HepG2 (cell line): ENCODE measurements at regions not wholly inside any gene's neighbourhood (a gene's known extent, or its start where the extent isn't known, plus 50 kb on each side); places are given as distances from the start of the nearest gene placed in this dataset.

Source experiments
- ATAC-seq: fragments of 200-7000 bp; cut with Tn5 transposase; 3 replicates; pipeline ENCODE4 v1.9.1; 2020; ENCODE audit warnings: mild to moderate bottlenecking, moderate library complexity
- BruUV-seq: library from RNA; stranded (reverse); fragments of 400-500 nt; replicated peaks from 2 replicates; lab custom pipeline; 2021; lab: Mats Ljungman, UMichigan
- CTCF ChIA-PET: fragments of 300-600 bp; formaldehyde crosslinking; extraction: SDS; loops from one replicate; lab custom pipeline; 2021; ENCODE audit warnings: low total read pairs, inconsistent platforms, low intra/inter-chr PET ratio; lab: Yijun Ruan, JAX
- POLR2A ChIA-PET: fragments of 350-600 bp; sonication (Branson Sonifier 250); formaldehyde crosslinking; loops from one replicate; lab custom pipeline; 2020; ENCODE audit warnings: antibody characterized with exemption, inconsistent platforms; lab: Yijun Ruan, JAX
- DNase-seq: peaks from one replicate; pipeline ENCODE4 v3.0.0-alpha.2; 2015; ENCODE audit warnings: low spot score
- FAIRE-seq: peaks from 3 replicates; lab custom pipeline; 2011; peaks lifted over from hg19 to GRCh38; lab: Jason Lieb, UNC
- H2AFZ ChIP-seq: one replicate; pipeline ENCODE4 v1.6.1; 2011; ENCODE audit warnings: low read length, inconsistent platforms
- H3K27ac ChIP-seq: fragments of 300-600 bp; 3 replicates; pipeline ENCODE4 v1.8.0; 2011; ENCODE audit warnings: mixed run types, mild to moderate bottlenecking, mixed read lengths, low read length, inconsistent platforms; ENCODE audit not compliant: insufficient read depth; ENCODE audit errors: extremely low read length
- H3K27me3 ChIP-seq, 2 experiments: fragments of 200-600 bp in 1 of 2; 2 replicates in 1 of 2; 3 replicates in 1 of 2; pipeline versions ENCODE4 v1.6.0 to v1.8.0; 2011; ENCODE audit warnings: low read length in 2 of 2, mild to moderate bottlenecking in 2 of 2, moderate library complexity in 2 of 2, inconsistent platforms in 1 of 2; ENCODE audit not compliant: insufficient read depth in 2 of 2, control insufficient read depth in 1 of 2
- H3K36me3 ChIP-seq, 2 experiments: fragments of 200-600 bp in 1 of 2; replicated peaks in 1 of 2; 2 replicates in 1 of 2; 3 replicates in 1 of 2; pipeline versions ENCODE4 v1.5.1 to v1.8.0; 2011; ENCODE audit warnings: low read length in 2 of 2, inconsistent platforms in 1 of 2; ENCODE audit not compliant: insufficient read depth in 2 of 2, control insufficient read depth in 1 of 2
- H3K4me1 ChIP-seq: 2 replicates; pipeline ENCODE4 v1.5.1; 2012; ENCODE audit warnings: low read length, inconsistent platforms; ENCODE audit not compliant: insufficient read depth
- H3K4me2 ChIP-seq: 2 replicates; pipeline ENCODE4 v1.6.0; 2011; ENCODE audit warnings: low read depth, low read length, inconsistent platforms
- H3K4me3 ChIP-seq, 3 experiments: fragments of 200-600 bp in 1 of 3; sonication (generic), shearing (Covaris generic) in 1 of 3; replicated peaks in 1 of 3; 2 replicates each; pipeline ENCODE4 v1.5.1; 2011 to 2016; ENCODE audit warnings: low read length in 3 of 3, inconsistent platforms in 2 of 3, low read depth in 2 of 3, mild to moderate bottlenecking in 2 of 3, control low read depth in 1 of 3, mixed read lengths in 1 of 3; ENCODE audit not compliant: insufficient read depth in 1 of 3
- H3K79me2 ChIP-seq: one replicate; pipeline ENCODE4 v1.6.1; 2011; ENCODE audit warnings: low read length, inconsistent platforms; ENCODE audit not compliant: insufficient read depth
- H3K9ac ChIP-seq: 2 replicates; pipeline ENCODE4 v1.6.0; 2011; ENCODE audit warnings: mild to moderate bottlenecking, low read depth, low read length, inconsistent platforms; ENCODE audit not compliant: insufficient read depth
- H3K9me3 ChIP-seq: 2 replicates; pipeline ENCODE4 v1.5.1; 2012; ENCODE audit warnings: mild to moderate bottlenecking, low read length
- H4K20me1 ChIP-seq: 2 replicates; pipeline ENCODE4 v1.6.0; 2011; ENCODE audit warnings: inconsistent platforms, mild to moderate bottlenecking, low read length, moderate library complexity; ENCODE audit not compliant: insufficient read depth
- JUN ChIP-seq: sonication (generic); formaldehyde crosslinking; IDR thresholded peaks from 2 replicates; pipeline ENCODE4 v1.4.0; 2020; ENCODE audit warnings: mild to moderate bottlenecking, missing genetic modification reagents
- MAFF ChIP-seq: IDR thresholded peaks from 2 replicates; pipeline ENCODE4 v1.6.1; 2011; ENCODE audit warnings: low read depth, low read length, improper control_type of control experiment
- MAFK ChIP-seq, 2 experiments: IDR thresholded peaks in 1 of 2; conservative IDR thresholded peaks in 1 of 2; 2 replicates each; pipeline ENCODE4 v1.6.1; 2011; ENCODE audit warnings: improper control_type of control experiment in 2 of 2, low read length in 2 of 2
- STAT5B ChIP-seq: sonication (generic); formaldehyde crosslinking; IDR thresholded peaks from 2 replicates; pipeline ENCODE4 v1.4.0; 2020; ENCODE audit warnings: missing genetic modification reagents
- ZNF318 ChIP-seq: sonication (generic); formaldehyde crosslinking; IDR thresholded peaks from 2 replicates; pipeline ENCODE4 v1.4.0; 2020; ENCODE audit warnings: mild to moderate bottlenecking, missing genetic modification reagents
- WGBS: methylation state at CpG from one replicate; pipeline ENCODE4 v1.1.6; 2017; ENCODE audit warnings: low lambda C conversion rate; 5-methylcytosine and 5-hydroxymethylcytosine counted together
- in situ Hi-C: cut with HindIII; loops from 2 replicates; pipeline ENCODE4 v1.10.0; 2017; ENCODE audit warnings: low pct_unique_long_range_greater_than_20kb; ENCODE audit not compliant: extremely low pct_ligation_motif_present
- intact Hi-C: fragments of 100-400 bp; cut with micrococcal nuclease; formaldehyde crosslinking; loops from one replicate; pipeline ENCODE4 v1.10.0; 2022; ENCODE audit not compliant: unreplicated experiment
- TF ChIP-seq, protein P1 (sequence below): sonication (generic); formaldehyde crosslinking; IDR thresholded peaks from 2 replicates; pipeline ENCODE4 v1.5.0; 2020; ENCODE audit warnings: mild to moderate bottlenecking, missing genetic modification reagents

DNA sequence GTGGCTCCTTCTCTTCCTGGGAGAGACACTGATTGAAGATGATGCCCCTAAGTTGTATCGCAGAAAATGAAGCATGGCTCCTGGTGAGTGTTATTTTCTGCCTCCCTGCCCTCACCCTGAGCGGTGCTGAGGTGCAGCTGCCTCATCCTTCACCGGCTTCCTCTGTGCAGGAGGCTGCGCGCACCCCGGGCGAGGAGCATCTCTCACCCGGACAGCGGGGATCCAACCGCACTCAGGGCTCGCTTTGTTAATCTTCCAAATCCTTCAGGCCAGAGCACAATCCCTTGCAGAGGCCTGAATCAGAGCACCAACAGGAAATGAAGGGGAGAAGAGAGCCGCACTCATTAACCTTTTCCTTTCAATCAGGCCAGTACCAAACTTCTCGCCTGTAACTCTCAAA lies 910.3 kb downstream of the CCSER2 start (continued):
- TF ChIP-seq ZNF318 (CRISPR knock-in tag) = no peak

DNA sequence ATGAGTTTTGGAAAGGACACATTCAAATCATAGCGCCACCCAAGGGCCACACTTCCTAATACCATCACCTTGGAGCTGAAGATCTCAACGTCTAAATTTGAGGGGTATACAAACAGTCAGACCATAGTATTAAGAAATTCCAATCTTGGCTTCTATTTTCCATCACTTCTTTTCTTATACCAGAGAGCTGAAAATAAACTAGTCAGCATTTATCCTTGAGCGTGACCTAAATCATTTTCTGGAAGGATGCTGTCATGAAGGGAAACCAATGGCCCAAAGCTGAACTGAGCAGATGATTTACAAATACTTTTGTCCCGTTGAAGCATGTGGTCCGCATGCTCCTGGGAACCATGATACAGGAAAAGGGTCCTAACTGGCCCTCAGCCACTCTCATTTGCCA lies 921.9 kb downstream of the CCSER2 start:
- no peak overlapping the region for H3K4me3 ChIP-seq
- H3K27me3 ChIP-seq = no peaks in the 10 kb centered on the region
- FAIRE-seq (no peak), DNase-seq (no peak), ATAC-seq (no peak)
- no peaks in the 10 kb centered on the region for H3K79me2 ChIP-seq
- no peak overlapping the region for H3K4me2 ChIP-seq
- TF ChIP-seq, protein P1, sequence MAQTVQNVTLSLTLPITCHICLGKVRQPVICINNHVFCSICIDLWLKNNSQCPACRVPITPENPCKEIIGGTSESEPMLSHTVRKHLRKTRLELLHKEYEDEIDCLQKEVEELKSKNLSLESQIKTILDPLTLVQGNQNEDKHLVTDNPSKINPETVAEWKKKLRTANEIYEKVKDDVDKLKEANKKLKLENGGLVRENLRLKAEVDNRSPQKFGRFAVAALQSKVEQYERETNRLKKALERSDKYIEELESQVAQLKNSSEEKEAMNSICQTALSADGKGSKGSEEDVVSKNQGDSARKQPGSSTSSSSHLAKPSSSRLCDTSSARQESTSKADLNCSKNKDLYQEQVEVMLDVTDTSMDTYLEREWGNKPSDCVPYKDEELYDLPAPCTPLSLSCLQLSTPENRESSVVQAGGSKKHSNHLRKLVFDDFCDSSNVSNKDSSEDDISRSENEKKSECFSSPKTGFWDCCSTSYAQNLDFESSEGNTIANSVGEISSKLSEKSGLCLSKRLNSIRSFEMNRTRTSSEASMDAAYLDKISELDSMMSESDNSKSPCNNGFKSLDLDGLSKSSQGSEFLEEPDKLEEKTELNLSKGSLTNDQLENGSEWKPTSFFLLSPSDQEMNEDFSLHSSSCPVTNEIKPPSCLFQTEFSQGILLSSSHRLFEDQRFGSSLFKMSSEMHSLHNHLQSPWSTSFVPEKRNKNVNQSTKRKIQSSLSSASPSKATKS (CRISPR knock-in tag) = no peak
- TF ChIP-seq JUN (CRISPR knock-in tag) = no peak
- TF ChIP-seq MAFK (conservative IDR thresholded peaks at IDR 0.05 in 1 of 2, IDR thresholded peaks at IDR 0.05 in 1 of 2; ENCODE audit: low read length in 2 of 2) = peak; percentile 76 to 79
- no peak for TF ChIP-seq STAT5B (CRISPR knock-in tag)
- TF ChIP-seq MAFF = peak; percentile 55
- H4K20me1 ChIP-seq = no peaks in the 10 kb centered on the region
- no peak overlapping the region for H3K27ac ChIP-seq
- BruUV-seq = no TSS peak
- CTCF ChIA-PET = no interaction called here
- POLR2A ChIA-PET = no interaction called here
- H3K9ac ChIP-seq = no peak overlapping the region
- no peaks in the 10 kb centered on the region for H3K4me1 ChIP-seq
- WGBS = 5% methylated on average over 5 of the region's 5 CpGs
- no peak overlapping the region for H2AFZ ChIP-seq
- no peaks in the 10 kb centered on the region for H3K9me3 ChIP-seq
- intact Hi-C loops = no loop called here
- no peaks in the 10 kb centered on the region for H3K36me3 ChIP-seq
- in situ Hi-C loops = no loop called here
